GM19239 (cell line): ENCODE measurements at regions not wholly inside any gene's neighbourhood (a gene's known extent, or its start where the extent isn't known, plus 50 kb on each side); places are given as distances from the start of the nearest gene placed in this dataset.
A peak's percentile ranks its signal among the peaks of the same experiment; 100 is the strongest.
"Not testable (repeated sequence)": the region's sequence is repeated elsewhere in the genome, so short reads cannot be mapped to it uniquely, and the experiment has no call there.

Experiments
- DNase-seq: peaks from one replicate; pipeline ENCODE4 v3.0.0; 2011; ENCODE audit warnings: low spot score; ENCODE audit not compliant: insufficient read length
- FAIRE-seq: peaks from 2 replicates; lab custom pipeline; 2011; peaks lifted over from hg19 to GRCh38; lab: Jason Lieb, UNC

DNA sequence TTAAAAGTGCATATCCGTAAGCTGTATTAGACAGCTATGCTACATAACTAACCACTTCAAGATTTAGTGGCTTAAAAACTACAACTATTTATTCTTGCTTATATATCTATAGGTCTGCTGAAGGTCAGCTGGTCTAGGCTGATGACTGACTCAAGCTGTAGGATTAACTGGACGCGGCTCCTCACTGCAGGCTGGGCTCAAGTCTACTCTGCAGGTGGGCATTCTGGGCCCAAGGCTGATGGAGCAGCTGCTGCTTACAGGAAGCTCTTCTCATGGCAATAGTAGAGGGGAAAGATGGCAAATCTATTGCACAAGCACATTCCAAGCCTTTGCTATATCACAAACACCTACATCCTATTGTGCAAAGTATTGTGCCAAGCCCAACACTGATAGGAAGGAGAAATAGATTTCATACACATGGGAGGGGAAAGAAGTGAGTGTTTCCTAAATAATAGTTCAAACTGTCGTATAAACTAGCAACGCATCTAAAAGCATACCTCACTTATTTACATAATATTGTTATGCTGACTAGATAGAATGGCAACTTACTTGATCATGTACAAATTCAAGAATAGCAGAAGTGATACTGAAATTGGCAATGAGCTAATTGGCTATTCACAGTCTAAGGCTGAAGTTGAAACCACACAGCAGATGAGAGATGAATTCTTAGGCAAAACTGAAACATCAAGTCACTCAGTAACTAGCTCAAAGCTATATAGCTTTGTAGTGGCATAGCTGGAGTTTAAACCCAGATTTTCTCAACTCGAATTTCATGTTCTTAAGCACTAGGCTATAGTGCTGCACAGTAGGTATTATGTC lies 263.8 kb downstream of the NKX6-1 start:
- peak; percentile 96 for FAIRE-seq

DNA sequence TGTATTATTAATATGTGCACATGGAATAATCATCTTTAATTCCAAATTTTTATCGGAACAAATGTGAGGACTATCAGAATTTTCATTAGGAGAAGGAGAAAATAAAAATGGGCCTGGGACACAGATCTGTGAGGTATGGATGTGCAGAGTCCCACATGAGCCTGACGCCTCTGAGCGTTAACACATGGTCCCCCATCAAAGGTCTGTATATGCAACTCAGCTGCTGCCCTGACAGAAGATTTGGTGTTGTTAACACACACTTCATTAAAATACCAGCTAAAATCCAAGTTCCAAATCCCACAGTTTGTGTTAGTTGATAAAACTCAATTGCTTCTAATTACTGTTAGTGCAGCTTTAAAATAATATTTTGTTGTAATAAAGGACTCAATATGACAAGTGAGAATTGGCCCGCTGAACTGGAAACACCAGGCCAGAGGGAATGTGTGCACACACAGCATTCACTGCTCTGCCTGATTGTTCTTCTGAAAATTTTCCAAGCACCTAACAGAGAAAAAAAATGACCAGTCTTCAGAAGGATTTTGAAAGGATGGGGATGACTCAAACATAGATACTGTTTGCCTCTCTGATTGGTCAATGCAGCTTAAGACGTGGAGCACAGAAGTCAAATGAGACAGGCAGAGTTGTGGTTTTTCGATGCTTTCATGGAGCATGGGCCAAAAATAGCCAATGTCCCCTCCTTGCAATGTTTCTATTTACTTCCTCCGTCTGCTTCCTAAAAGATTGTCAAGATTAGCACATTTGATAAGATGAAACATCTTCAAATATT lies 266.6 kb downstream of the NKX6-1 start:
- DNase-seq (no peak), FAIRE-seq (no peak)

More for the DNA sequence above, 263.8 kb downstream of the NKX6-1 start:
- peak; percentile 48 for DNase-seq

DNA sequence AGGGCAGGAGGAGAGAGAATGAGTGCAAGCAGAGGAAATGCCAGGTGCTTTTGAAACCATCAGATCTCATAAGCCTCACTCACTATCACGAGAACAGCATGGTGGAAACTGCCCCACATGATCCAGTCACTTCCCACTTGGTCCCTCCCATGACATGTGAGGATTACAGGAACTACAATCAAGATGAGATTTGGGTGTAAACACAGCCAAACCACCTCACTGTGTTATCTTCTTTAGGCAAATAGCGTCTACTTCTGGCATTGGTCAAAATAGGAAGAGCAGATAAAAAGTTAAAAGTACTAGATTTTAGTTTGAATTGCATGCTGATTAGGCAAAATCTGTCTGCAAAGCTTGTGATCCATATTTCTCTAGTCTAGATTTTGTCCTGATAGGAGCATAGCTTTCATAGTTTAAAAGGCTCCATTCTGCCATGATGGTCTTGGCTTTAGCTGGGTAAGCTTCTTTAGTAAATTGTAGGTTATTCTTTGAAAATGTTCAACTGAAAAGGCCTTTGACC lies 267.5 kb downstream of the NKX6-1 start:
- DNase-seq (no peak), FAIRE-seq (no peak)

DNA sequence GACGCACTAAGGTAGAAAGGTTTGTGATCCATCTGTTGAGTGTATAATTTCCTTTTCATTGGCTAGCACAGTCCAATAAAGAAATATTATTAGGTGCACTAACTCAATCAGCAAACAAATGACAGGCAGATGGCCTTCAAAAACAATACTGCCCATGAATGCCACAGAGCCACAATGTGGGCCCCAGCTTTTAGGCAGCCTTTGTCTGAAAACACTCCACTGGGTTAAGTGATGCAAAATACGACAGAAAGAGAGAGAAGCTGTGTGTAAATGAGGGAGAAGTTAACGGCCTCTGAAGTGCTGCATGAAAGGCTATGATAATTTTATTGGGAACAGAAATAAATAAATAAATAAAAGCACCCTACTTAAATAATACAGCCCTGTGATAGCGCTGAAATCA lies 274.6 kb downstream of the NKX6-1 start:
- DNase-seq (no peak), FAIRE-seq (no peak)

DNA sequence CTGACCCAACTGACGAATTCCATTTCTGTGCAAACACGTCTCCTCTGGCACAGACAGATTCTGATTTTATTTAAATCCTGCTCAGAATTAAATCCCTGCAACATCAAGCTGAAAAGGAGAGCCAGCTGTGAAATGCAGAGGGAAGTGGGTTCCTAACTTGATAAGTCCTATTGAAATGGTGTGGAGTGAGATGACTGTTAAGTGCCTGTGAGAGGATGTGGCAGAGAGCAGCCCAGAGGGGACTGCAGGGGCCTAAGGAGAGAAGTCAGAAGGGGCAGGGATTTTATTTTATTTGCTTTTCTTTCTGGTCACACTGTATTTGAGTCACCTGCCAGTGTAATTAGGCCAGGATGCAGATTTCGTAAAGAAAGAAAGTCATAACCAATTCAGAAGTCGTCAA lies 277.4 kb downstream of the NKX6-1 start:
- FAIRE-seq (no peak), DNase-seq (no peak)

DNA sequence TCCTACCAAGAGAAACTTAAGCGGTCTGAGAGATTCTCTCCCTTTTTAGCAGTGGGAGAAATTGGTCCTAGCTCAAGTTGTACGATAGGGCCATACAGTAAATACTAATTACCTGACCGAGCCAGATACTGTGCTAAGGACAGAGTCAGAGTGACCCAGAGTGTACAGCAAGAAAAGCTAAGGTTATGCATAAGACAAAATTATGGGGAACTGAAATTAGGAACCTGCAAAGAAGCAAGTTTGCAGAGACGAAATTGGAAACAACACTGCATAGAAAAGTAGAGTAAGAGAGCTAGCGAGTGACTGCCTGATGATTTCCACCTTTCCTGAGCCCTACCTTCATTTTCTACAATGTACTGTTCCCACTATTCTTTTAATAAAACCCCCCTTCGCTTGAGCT lies 278.1 kb downstream of the NKX6-1 start:
- DNase-seq (no peak), FAIRE-seq (no peak)

DNA sequence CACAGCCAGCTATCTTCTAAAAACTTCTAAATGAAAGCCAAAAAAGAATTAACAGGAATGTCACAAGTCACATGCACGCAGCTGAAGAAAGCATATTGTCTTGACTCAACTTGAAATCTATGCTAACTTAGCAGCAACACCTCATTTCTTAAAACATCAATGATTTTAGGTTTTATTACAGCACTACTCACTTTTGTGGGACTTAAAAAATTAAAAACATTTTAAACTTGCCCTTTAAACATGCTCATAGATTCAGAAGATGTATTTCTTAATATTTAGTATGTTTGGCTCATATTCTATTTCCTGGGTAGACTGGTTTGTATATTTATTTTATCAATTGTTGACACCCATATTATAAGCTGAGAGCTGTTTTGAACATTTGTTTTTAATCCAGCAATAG lies 279.4 kb downstream of the NKX6-1 start:
- no peak for FAIRE-seq

DNA sequence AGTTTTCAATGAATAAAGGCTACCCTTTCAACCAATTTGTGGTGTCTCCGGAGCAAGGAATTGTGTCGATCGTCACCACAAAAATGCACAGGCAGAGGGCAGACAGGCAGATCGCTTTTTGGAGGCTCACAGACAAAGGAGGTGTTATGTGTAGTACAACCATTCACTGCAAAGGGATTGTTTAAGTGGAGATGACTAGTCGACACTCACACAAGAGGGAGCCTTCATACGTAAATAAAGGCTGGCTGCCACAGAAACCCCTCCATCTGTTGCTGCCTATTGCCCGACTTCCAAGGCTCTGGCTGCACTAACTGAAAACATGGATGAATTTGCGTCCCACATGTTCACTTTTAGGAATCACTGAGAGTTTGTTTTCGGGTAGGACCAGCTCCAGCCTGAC lies 281.1 kb downstream of the NKX6-1 start:
- DNase-seq = no peak
- FAIRE-seq = no peak

More for the DNA sequence above, 279.4 kb downstream of the NKX6-1 start:
- no peak for DNase-seq

DNA sequence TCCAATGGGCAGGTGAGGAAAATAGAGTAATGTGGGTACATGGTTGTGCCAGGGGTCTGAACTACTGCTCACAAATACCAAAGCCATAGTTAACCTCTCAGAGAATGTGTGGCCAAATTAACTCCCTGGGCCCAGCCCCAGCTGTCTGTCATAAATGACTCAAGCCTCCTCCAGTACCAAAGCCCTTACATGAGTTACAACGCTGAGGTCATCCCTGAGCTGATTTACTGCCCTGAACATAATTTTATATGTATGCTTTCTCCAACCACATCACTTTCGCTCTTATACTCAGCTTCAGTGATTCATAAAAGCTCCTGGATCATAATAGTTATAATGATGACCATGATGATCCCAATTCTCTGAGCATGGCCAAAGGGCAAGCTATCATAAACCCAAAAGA lies 283.9 kb downstream of the NKX6-1 start:
- no peak for DNase-seq
- no peak for FAIRE-seq

DNA sequence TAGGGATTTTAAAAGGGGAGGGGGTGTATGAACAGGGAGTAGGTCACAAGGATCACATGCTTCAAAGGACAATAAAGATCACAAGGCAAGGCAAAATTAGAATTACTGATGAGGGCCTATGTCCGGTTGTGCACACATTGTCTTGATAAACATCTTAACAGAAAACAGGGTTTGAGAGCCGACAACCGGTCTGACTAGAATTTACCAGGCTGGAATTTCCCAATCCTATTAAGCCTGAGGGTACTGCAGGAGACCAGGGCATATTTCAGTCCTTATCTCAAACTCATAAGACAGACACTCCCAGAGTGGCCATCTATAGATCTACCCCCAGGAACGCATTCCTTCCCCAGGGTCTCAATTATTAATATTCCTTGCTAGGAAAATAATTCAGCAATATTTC lies 292.9 kb downstream of the NKX6-1 start:
- FAIRE-seq, DNase-seq: not testable (repeated sequence)

DNA sequence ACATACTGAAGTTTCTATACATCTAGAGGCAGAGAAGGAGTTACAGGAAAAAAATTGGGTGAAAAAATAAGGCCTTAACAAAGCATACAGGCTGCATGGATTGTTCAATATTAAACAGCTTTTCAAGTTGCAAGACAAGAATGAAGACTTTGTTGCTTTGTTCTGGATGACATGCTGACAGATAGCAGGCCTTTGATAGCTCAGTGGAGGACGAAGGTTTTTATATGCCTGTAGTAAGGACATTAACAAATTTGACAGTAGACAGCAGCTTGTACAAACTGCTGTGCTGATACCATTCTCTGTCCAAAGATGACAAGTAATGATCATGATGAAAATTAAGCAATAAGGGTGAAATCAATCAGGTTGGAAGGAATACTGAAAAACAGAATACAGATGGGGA lies 309.9 kb downstream of the NKX6-1 start:
- no peak for DNase-seq
- no peak for FAIRE-seq

DNA sequence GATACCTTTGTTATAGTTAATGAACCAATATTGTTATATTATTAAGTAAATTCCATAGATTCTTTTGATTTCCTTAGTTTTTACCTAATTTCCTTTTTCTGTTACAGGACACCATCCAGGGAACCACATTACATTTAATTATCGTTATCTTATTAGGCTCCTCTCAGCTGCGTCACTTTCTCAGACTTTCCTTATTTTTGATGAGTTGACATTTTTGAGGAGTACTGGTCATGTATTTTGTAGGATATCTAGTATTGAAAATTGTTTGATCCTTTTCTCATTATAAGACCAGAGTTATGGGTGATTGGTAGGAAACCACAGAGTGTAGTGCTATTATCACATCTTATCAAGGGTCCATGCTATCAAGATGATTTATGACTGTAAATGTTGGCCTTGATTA lies 319.7 kb downstream of the NKX6-1 start:
- no peak for DNase-seq
- no peak for FAIRE-seq

DNA sequence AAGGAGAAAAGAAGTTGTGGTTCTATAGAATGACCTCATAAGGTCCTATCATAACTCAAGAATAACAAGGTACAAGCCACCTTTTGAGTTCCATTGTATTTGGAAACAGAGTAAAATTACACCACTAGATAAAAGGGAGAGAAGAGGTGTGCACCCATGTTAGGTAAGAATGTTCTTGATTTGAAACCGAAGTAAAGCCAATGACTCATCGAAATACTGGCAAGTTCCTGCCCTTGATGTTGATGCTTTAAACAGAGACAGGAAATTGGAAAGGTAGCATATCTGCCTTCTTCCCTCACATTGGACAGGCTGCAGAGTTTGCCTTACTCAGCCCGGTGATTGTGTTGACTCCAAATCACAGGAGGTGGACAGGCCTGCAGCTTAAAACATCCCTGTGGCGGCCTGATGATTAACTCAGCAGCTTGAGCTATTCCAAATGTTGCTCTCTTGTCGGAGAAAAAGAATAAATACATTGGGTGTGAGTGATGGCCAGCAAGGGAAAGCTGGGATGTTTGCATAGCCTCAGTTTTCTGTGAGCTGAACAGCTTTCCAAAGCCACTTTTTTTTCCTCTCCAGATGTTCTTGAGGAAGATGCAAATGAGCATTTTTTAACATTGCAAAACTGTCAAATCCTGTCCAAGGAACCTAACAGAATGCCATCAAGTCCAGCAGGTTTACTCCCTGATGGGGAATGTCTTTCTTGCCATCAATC lies 321.1 kb downstream of the NKX6-1 start:
- DNase-seq = no peak
- FAIRE-seq = no peak

DNA sequence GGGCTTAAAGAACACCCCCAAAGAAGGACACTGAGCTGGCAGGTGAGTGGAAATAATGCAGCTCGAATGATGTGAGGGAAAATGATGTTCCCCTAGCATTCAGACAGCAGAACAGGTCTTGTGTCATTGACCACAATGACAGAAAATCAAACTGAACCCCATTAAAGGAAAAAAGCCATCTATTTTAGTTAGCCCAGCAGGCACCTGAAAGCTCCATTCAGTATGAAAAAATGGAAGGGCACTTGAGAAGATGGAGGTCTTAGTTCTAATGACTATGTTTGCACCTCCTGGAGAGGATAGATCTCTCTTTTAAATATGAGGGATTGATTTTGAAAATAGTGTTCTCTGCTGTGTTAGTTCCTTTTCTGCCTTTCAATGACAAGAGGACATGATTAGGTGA lies 323.1 kb downstream of the NKX6-1 start:
- FAIRE-seq = no peak

DNA sequence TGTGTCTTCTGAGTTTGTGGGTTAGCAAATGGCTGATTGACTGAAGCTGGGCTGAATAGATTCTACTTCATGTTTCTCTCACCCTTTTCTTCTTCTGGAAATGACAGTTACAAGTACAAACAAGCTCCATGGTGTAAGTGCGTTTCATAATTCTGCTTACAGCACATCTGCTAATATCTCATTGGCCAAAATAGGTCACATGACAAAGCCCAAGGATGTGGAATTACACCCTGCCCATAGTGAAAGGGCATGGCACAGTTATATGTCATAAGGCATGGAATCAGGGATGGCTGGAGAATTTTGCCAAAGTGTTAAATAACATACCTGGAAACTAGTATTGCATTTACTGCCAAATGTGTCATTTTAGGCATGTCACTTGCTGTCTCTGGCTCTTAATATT lies 327.2 kb downstream of the NKX6-1 start:
- no peak for DNase-seq
- FAIRE-seq = no peak

More for the DNA sequence above, 323.1 kb downstream of the NKX6-1 start:
- DNase-seq = no peak

DNA sequence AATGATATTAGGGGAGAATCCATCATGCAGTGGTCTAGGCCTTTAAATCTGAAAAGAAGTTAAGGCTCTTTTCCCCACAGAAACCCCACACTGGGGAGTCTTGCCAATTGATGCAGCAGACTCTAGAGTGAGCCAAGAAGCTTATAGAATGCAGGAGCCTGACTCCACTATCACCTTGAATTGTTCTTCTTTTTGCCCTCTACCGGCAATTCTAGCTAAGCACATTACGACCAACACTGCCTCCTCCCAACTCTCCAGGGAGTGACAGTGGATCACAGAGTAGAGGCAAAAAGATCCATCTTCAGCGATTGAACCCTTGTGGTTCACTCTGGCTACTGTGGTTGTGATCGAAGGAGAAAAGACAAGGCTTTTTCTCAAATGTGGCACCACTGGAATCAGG lies 331.5 kb downstream of the NKX6-1 start:
- no peak for FAIRE-seq
- no peak for DNase-seq

DNA sequence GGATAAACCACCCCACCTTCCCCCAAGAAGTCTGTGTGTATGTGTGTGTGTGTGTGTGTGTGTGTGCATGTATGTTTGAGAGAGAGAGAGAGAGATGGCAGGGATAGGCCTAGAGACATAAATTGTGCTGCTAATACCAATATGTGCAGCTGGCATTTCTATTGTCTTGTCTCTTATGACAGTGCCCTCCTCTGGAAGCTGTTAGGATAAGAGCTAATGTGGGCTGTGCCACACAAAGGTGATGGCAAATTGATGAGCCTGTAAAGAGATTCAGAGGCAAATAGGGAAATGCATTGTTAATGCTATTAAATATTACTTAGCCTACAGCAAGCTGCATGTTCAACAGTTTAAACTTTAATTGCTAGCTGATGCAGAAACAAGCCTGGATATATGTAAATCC lies 332.0 kb downstream of the NKX6-1 start:
- FAIRE-seq = no peak
- DNase-seq = no peak

DNA sequence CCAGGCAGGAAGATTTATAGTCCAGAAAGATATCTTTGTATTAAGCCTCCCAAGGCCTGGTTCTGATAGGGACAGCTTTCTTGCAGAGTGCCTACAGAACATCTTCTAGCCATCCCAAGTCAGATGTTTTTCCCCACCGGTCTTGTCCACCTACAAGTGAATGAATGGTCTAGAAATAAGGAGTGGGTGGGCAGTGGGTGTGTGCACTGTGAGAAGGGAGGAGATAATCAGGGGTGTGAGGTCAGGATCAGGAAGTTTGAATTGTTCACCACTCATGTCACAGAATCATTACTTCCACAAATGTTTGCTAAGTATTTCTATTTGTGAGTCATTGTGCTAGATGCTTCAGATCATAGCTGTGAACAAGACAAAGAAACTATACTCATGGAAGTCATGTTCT lies 332.6 kb downstream of the NKX6-1 start:
- FAIRE-seq (no peak), DNase-seq (no peak)

DNA sequence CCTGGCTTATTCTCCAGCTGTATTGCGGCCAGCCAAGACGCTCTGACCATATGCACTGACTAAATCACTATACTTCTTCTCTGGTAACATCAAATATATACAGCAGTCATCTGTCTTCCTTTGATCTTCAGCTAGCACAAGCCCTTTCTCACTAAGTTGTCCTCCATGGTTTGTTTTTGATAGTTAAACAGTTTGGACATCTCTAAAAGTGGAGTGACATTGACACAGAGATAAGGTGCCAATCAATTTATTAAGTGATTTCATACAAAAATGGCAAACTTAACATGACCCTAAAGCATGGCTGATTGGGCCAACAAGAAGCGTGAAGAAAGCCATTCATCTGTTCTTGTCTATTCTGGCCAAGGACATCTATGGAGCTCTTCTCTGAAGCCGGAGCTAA lies 334.9 kb downstream of the NKX6-1 start:
- DNase-seq (no peak), FAIRE-seq (no peak)

DNA sequence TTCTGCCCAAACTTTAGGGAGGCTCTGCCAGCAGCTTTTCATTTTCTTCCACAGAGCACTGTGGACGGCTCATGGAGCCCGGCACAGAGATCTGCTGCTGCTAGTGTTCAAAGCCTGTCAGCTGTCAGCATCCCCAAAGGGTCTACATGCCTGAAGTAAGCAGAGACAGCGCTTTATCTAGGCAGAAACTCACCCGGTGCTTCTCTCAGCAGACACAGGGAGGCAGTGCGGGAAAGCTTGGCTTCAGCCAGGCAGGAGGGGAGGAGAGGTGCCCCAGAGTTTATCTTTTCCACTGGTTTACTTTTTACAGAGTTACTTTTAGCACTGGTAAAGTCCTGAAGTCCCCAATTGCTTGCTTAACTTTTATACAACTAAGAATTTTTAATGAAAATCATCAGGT lies 339.3 kb downstream of the NKX6-1 start:
- DNase-seq (no peak), FAIRE-seq (no peak)

DNA sequence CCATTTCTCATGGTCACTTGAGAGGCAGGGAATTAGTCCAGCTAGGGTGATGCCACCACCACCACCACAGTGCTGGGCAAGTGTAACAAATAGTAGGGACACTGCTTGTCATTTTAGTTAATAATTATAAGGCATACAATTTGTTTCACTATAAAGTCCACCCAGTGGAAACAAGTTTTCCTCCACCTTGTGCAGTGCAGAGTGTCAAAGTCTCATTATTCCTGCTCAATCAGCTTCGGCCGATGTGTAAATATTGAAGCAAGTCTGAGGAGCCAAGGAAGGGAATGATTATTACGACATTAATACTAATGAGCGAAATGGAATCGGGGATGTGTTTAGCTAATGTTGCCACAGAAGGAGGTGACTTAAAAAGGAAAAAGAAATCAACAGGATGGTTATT lies 340.4 kb downstream of the NKX6-1 start:
- no peak for FAIRE-seq
- DNase-seq = no peak
